ENCODE measurements at regions not wholly inside any gene's neighbourhood (a gene's known extent, or its start where the extent isn't known, plus 50 kb on each side); places are given as distances from the start of the nearest gene placed in this dataset.

DNA sequence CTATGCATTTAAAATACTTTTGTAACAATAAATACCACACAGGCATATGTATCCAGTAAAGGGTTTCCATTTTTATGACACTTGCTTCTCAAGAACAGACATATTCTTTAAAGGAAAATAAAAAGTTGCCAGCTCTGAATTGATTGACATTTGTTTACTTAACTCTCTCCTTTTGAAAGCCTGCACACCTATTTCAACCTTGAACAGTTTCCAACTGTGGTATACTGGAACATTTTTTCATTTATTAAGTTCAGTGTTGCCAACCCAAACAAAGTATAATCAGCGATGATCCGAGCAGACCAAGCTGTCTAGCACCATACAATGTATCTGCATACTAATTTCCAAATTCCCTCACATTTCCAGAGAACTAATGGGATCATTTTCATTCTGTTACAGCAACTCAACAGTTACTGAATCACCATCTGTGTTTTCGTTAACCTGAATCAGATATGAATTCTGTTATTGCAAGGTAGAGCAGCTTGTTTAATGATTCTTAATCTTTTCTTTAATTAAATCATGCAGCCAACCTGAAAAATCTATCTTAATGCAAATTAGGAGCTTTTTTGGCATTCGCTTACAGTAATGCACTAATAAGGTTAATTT lies 725.5 kb upstream of the ZEB2 start:
- ChIA-PET CTCF (no interaction called here), POLR2A (no interaction called here)

DNA sequence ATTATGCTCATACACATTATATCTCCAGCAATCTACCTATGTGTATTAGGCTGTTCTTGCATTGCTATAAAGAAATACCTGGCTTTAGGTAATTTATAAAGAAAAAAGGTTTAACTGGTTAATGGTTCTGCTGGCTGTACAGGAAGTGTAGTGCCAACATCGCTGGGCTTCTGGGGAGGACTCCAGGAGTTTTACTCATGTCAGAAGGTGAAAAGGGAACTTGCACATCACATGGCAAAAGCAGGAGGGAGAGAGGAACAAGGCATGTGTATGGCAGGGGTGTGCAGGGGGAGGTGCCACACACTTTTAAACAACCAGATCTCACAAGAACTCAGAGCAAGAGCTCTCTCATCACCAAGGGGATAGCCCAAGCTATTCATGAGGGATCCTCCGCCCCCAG lies 715.4 kb upstream of the ZEB2 start:
- Histone ChIP-seq H3K27ac (ENCODE audit: extremely low read depth, low read depth, low read length) (no peak overlapping the region), H3K9me3 (ENCODE audit: control insufficient read depth, insufficient read depth, low read depth, low read length) (no peaks in the 10 kb centered on the region), H3K4me1 (ENCODE audit: control insufficient read depth, insufficient read depth, low read length) (no peaks in the 10 kb centered on the region), H3K4me3 (ENCODE audit: low read depth, low read length) (no peak overlapping the region), H3K36me3 (ENCODE audit: control insufficient read depth in 2 of 2, insufficient read depth in 1 of 2, low read length in 2 of 2) (no peaks in the 10 kb centered on the region)
- TF ChIP-seq, protein P1, sequence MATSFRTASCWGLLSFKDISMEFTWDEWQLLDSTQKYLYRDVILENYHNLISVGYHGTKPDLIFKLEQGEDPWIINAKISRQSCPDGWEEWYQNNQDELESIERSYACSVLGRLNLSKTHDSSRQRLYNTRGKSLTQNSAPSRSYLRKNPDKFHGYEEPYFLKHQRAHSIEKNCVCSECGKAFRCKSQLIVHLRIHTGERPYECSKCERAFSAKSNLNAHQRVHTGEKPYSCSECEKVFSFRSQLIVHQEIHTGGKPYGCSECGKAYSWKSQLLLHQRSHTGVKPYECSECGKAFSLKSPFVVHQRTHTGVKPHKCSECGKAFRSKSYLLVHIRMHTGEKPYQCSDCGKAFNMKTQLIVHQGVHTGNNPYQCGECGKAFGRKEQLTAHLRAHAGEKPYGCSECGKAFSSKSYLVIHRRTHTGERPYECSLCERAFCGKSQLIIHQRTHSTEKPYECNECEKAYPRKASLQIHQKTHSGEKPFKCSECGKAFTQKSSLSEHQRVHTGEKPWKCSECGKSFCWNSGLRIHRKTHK (tag by site-specific recombination; IDR thresholded peaks at IDR 0.05), result no peak
- TF ChIP-seq ZNF623 (tag by site-specific recombination; IDR thresholded peaks at IDR 0.05), result no peak
- TF ChIP-seq, protein P2, sequence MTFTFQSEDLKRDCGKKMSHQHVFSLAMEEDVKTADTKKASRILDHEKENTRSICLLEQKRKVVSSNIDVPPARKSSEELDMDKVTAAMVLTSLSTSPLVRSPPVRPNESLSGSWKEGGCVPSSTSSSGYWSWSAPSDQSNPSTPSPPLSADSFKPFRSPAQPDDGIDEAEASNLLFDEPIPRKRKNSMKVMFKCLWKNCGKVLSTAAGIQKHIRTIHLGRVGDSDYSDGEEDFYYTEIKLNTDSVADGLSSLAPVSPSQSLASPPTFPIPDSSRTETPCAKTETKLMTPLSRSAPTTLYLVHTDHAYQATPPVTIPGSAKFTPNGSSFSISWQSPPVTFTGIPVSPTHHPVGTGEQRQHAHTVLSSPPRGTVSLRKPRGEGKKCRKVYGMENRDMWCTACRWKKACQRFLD (tag by site-specific recombination; IDR thresholded peaks at IDR 0.05), result no peak
- no peak for TF ChIP-seq HOXC10 (CRISPR knock-in tag; IDR thresholded peaks at IDR 0.05)
- no peak for TF ChIP-seq ZNF223 (tag by site-specific recombination; IDR thresholded peaks at IDR 0.05)
- TF ChIP-seq ZBTB17 (tag by site-specific recombination; IDR thresholded peaks at IDR 0.05), result no peak
- TF ChIP-seq GLI4 (tag by site-specific recombination; IDR thresholded peaks at IDR 0.05), result no peak
- TF ChIP-seq KLF8 (tag by site-specific recombination; IDR thresholded peaks at IDR 0.05), result no peak
- TF ChIP-seq ZNF112 (tag by site-specific recombination; IDR thresholded peaks at IDR 0.05), result no peak
- no peak for TF ChIP-seq ZNF274 (IDR thresholded peaks at IDR 0.05; ENCODE audit: low read length)
- TF ChIP-seq ZNF274 (tag by site-specific recombination; IDR thresholded peaks at IDR 0.05; ENCODE audit: borderline replicate concordance), result no peak
- no peak for TF ChIP-seq ZNF239 (tag by site-specific recombination; IDR thresholded peaks at IDR 0.05)
- TF ChIP-seq, protein P3, sequence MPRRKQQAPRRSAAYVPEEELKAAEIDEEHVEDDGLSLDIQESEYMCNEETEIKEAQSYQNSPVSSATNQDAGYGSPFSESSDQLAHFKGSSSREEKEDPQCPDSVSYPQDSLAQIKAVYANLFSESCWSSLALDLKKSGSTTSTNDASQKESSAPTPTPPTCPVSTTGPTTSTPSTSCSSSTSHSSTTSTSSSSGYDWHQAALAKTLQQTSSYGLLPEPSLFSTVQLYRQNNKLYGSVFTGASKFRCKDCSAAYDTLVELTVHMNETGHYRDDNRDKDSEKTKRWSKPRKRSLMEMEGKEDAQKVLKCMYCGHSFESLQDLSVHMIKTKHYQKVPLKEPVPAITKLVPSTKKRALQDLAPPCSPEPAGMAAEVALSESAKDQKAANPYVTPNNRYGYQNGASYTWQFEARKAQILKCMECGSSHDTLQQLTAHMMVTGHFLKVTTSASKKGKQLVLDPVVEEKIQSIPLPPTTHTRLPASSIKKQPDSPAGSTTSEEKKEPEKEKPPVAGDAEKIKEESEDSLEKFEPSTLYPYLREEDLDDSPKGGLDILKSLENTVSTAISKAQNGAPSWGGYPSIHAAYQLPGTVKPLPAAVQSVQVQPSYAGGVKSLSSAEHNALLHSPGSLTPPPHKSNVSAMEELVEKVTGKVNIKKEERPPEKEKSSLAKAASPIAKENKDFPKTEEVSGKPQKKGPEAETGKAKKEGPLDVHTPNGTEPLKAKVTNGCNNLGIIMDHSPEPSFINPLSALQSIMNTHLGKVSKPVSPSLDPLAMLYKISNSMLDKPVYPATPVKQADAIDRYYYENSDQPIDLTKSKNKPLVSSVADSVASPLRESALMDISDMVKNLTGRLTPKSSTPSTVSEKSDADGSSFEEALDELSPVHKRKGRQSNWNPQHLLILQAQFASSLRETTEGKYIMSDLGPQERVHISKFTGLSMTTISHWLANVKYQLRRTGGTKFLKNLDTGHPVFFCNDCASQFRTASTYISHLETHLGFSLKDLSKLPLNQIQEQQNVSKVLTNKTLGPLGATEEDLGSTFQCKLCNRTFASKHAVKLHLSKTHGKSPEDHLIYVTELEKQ (tag by site-specific recombination; IDR thresholded peaks at IDR 0.05; ENCODE audit: borderline replicate concordance), result no peak
- TF ChIP-seq, protein P4, sequence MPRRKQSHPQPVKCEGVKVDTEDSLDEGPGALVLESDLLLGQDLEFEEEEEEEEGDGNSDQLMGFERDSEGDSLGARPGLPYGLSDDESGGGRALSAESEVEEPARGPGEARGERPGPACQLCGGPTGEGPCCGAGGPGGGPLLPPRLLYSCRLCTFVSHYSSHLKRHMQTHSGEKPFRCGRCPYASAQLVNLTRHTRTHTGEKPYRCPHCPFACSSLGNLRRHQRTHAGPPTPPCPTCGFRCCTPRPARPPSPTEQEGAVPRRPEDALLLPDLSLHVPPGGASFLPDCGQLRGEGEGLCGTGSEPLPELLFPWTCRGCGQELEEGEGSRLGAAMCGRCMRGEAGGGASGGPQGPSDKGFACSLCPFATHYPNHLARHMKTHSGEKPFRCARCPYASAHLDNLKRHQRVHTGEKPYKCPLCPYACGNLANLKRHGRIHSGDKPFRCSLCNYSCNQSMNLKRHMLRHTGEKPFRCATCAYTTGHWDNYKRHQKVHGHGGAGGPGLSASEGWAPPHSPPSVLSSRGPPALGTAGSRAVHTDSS (tag by site-specific recombination; IDR thresholded peaks at IDR 0.05), result no peak
- CTCF ChIA-PET, result no interaction called here
- POLR2A ChIA-PET, result no interaction called here

More for the DNA sequence above, 725.5 kb upstream of the ZEB2 start:
- H3K27ac ChIP-seq (ENCODE audit: extremely low read depth, low read depth, low read length), result no peak overlapping the region
- no peaks in the 10 kb centered on the region; the same call in 1 of the 2 replicates for H3K4me1 ChIP-seq (ENCODE audit: control insufficient read depth, insufficient read depth, low read length)
- no peaks in the 10 kb centered on the region for H3K36me3 ChIP-seq (ENCODE audit: control insufficient read depth in 2 of 2, insufficient read depth in 1 of 2, low read length in 2 of 2)
- TF ChIP-seq ZNF830 (tag by site-specific recombination; IDR thresholded peaks at IDR 0.05; ENCODE audit: low read depth) (no peak), EGR2 (tag by site-specific recombination; IDR thresholded peaks at IDR 0.05; ENCODE audit: low read depth) (no peak), ZNF777 (tag by site-specific recombination; IDR thresholded peaks at IDR 0.05; ENCODE audit: borderline replicate concordance) (no peak), GLIS2 (tag by site-specific recombination; IDR thresholded peaks at IDR 0.05) (no peak), ZNF175 (tag by site-specific recombination; IDR thresholded peaks at IDR 0.05) (no peak), ZBTB8A (tag by site-specific recombination; IDR thresholded peaks at IDR 0.05) (no peak), ZNF473 (tag by site-specific recombination; IDR thresholded peaks at IDR 0.05) (no peak), ZNF776 (tag by site-specific recombination; IDR thresholded peaks at IDR 0.05; ENCODE audit: borderline replicate concordance) (no peak), YY1 (tag by site-specific recombination; IDR thresholded peaks at IDR 0.05) (no peak), ZNF423 (tag by site-specific recombination; IDR thresholded peaks at IDR 0.05) (no peak), ZNF292 (tag by site-specific recombination; IDR thresholded peaks at IDR 0.05; ENCODE audit: borderline replicate concordance, low read depth) (no peak)
- H3K4me3 ChIP-seq (ENCODE audit: low read depth, low read length), result no peak overlapping the region
- no peaks in the 10 kb centered on the region for H3K9me3 ChIP-seq (ENCODE audit: control insufficient read depth, insufficient read depth, low read depth, low read length)

All from HEK293 (cell line).